HG03378 (cell line): ENCODE measurements at regions not wholly inside any gene's neighbourhood (a gene's known extent, or its start where the extent isn't known, plus 50 kb on each side); places are given as distances from the start of the nearest gene placed in this dataset.
A peak's percentile ranks its signal among the peaks of the same experiment; 100 is the strongest.

Experiments used
- ATAC-seq: cut with Tn5 transposase; IDR thresholded peaks from one replicate; pipeline ENCODE4 v1.9.1; 2021; ENCODE audit warnings: mild to moderate bottlenecking, moderate library complexity; ENCODE audit not compliant: unreplicated experiment

GRCh38 chr2:42108852-42109251 lies 60.3 kb upstream of the EML4 start:
- no peak for ATAC-seq

GRCh38 chr2:42109959-42110640 lies 59.1 kb upstream of the EML4 start:
- no peak for ATAC-seq

- ATAC-seq = no peak
These were observed 58.4 kb upstream of the EML4 start for GRCh38 chr2:42110641-42111322.

DNA sequence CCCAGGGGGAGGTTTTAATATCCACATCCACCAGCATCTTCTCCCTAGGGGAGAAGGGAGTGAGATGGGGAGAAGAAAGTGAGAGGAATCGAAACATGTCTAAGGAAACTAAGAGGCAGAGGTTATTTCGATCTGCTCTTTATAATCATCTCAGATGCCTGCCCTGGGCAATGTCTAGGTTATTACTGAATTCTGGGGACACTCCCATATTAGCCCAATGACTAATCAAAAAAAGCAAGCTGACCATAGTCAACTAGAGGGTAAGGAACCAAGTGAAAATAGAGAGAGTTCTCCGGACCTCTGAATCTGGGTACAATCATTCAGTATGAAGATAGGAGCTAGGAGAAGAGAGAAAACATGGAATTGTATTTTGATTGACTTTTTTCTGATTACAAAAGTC lies 56.7 kb upstream of the EML4 start:
- ATAC-seq = no peak

- ATAC-seq = no peak
These were observed 55.7 kb upstream of the EML4 start for GRCh38 chr2:42113452-42113851.

DNA sequence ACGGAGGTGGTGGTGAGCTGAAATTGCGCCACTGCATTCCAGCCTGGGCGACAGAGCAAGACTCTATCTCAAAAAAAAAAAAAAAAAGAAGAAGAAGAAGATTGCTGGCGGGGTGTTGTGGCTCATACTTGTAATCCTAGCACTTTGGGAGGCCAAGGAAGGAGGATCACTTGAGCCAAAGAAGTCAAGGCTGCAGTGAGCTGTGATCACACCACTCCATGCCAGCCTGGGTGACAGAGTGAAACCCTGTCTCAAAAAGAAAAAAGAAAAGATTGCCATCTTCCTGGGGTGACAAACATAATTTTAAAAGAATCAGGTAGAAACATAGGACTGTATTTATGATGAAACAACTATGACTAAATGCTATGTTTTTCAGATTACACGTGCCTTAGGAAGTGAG lies 55.1 kb upstream of the EML4 start:
- ATAC-seq = no peak

DNA sequence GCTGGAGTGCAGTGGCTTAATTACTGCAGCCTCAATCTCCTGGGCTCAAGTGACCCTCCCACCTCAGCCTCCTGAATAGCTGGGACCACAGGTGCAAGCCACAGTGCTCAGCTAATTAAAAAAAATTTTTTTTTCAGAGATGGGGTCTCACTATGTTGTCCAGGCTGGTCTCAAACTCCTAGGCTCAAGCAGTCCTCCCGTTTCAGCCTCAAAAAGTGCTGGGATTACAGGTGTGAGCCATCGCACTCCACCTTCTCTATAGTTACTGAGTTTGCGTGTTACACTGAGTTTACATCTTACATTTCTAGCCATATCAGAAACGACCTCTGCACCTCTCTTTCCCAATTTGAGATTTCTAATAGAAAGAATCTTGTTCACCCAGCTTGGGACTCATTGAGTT lies 53.6 kb upstream of the EML4 start:
- ATAC-seq = no peak

DNA sequence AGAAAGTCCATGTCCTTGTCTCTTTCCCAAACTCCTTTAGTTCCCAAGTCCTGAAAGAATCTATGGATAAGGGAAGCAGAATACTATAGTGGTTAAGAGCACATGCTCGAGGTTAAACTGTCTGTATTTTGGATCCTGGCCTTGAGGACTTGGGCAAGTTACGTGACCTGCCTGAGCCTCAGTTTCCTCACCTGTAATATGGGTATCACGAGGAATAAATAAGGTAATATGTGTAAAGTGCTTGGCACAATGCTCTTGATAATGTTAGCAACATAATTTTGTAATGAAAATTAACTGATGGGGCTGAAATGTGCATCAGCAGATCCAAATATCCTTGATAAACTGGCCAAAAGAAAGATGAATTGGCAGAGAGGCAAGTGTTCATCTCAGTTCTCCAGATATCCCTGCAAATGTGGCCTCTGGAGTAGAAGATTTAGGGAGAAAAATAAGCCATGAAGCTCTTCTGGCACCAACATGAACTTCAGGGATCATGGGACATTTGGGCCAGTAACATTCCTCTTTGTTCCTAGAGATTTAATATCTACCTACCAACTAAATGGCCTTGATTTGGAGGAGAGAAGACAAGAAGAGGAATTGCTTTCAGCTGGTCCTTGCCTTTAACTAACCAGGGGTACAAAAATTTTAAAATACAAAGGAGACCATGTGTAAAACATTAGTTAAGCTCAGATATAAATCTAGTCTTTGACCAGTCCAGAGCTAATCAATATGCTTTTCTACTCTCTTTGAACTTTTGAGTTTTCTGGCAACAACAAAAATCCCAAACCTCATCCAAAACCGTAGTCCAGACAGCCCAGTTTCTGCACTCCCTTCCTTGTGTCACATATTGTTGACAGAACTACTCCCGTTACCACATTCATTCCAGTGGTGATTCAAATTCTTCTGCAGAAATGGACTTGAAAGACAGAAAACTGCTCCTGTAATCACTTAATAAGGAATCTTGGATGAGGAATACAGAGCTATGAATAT lies 52.7 kb upstream of the EML4 start:
- ATAC-seq = no peak

DNA sequence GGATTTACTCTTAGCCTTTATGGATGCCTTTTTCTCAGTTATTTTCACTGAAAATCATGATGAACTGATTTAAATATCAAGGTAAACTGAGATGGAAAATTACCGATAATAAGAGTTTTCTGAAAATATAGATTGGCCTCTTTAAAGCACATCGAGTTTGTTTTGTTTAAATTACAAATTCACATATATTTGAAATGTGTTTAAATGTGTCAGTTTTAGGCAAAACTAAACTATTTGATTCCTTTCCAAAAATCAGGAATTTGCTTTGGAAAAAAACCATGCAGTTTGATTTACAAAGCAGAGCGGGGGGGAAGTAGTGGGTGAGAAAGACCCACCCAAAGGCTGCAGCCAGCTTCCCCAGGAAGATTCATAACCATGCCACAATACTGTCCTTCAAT lies 52.0 kb upstream of the EML4 start:
- no peak for ATAC-seq

DNA sequence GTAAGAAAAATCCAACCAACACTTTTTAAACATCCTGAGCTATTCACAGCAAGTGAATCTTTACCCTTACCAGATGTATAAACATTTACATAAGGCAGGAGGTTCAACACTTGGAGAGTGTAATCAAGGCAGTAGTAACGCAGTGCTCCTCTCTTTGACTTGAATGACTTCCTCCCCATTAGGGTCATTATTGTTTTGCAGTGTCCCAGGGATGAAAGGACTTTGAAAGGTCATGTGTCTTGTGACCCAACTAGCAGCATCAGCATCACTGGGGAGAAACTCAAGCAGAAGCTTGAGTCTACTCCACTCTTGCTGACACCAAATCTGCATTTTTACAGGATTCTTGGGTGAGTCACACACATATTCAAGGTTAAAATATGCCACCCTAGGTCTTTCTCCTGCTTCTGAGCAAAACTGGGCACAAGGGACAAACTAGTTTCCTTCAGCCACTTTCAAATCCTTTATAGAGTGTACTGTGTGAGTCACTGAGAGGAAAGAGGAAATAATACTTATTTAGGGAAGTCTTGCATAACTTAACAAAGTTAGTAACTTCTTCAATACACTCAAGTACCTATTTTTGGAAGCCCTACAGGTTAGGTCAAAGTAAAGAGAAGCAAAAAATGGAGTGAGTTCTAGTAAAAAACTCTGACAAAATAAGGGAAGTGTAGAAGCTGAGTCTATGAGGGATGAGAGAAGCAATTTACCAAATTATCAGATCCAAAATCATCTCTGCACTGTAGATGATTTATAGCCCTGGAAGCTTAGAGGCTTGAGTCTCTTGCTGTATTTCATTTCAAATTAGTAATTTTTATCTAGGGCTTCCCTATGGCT lies 51.0 kb upstream of the EML4 start:
- peak; percentile 96 for ATAC-seq

DNA sequence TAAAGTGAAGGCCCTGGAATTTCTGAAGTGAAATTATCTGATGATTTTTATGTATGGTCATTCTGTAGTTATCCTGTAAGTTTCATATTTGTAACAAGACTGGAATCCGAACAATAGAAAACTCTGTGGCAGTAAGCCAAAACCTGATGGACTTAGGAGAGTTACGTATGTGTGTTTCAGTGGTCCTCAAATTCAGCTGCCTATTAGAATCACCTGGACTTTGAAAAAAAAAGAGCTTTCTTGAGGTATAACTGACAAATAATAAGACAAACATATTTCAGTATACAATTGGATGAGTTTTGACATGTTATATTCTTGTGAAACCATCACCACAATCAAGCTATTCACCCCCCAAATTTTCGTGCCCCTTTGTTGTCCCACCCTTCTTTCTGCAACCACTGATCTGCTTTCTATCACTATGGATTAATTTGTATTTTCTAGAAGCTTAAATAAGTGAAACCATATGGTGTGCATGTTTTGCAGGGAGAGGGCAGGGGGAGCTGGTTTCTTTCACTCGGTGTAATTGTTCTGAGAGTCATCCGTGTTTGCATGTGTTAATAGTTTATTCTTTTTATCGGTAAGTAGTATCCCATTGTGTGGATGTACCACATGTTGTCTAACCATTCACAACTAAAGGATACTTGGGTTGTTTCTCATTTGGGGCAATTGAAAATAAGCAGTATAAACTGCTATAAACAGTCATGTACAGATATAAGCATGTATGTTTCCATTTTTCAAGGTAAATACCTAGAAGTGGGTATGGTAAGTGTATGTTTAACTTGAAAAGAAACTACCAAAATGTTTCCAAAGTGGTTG lies 50.2 kb upstream of the EML4 start:
- ATAC-seq = no peak
